ENCODE measurements at regions not wholly inside any gene's neighbourhood (a gene's known extent, or its start where the extent isn't known, plus 50 kb on each side); places are given as distances from the start of the nearest gene placed in this dataset.

GRCh38 chr5:124924729-124925128 is 178.3 kb upstream of the ZNF608 start:
- no peak for DNase-seq (ENCODE audit: extremely low read depth, low read depth)
- no peak for TF ChIP-seq CTCF (IDR thresholded peaks at IDR 0.05; ENCODE audit: low read depth, low read length)

- TF ChIP-seq CTCF (IDR thresholded peaks at IDR 0.05; ENCODE audit: low read depth, low read length), result no peak
- no peak for DNase-seq (ENCODE audit: extremely low read depth, low read depth)
These were observed 181.3 kb upstream of the ZNF608 start for GRCh38 chr5:124927735-124928134.

- no peak for DNase-seq (ENCODE audit: extremely low read depth, low read depth)
- TF ChIP-seq CTCF (IDR thresholded peaks at IDR 0.05; ENCODE audit: low read depth, low read length), result no peak
These were observed 182.6 kb upstream of the ZNF608 start for GRCh38 chr5:124929000-124929399.

GRCh38 chr5:124932791-124933600 is 186.6 kb upstream of the ZNF608 start:
- no peak for TF ChIP-seq CTCF (IDR thresholded peaks at IDR 0.05; ENCODE audit: low read depth, low read length)
- DNase-seq (ENCODE audit: extremely low read depth, low read depth), result peak; percentile 31

- no peak for TF ChIP-seq CTCF (IDR thresholded peaks at IDR 0.05; ENCODE audit: low read depth, low read length)
- no peak for DNase-seq (ENCODE audit: extremely low read depth, low read depth)
These were observed 188.6 kb upstream of the ZNF608 start for GRCh38 chr5:124935065-124935464.

GRCh38 chr5:124936626-124936933 is 190.1 kb upstream of the ZNF608 start:
- no peak for TF ChIP-seq CTCF (IDR thresholded peaks at IDR 0.05; ENCODE audit: low read depth, low read length)
- no peak for DNase-seq (ENCODE audit: extremely low read depth, low read depth)

- no peak for DNase-seq (ENCODE audit: extremely low read depth, low read depth)
These were observed 194.9 kb upstream of the ZNF608 start for GRCh38 chr5:124941051-124942049.

More at GRCh38 chr5:124941051-124942049, 194.9 kb upstream of the ZNF608 start:
- no peak for TF ChIP-seq CTCF (IDR thresholded peaks at IDR 0.05; ENCODE audit: low read depth, low read length)

Data from AG09319 (cell line).